HG03060 (cell line): ENCODE measurements at regions not wholly inside any gene's neighbourhood (a gene's known extent, or its start where the extent isn't known, plus 50 kb on each side); places are given as distances from the start of the nearest gene placed in this dataset.
"Not testable (repeated sequence)": the region's sequence is repeated elsewhere in the genome, so short reads cannot be mapped to it uniquely, and the experiment has no call there.

ENCODE experiments used
- ATAC-seq: cut with Tn5 transposase; IDR thresholded peaks from one replicate; pipeline ENCODE4 v1.9.1; 2021; ENCODE audit warnings: low read depth, moderate number of reproducible peaks; ENCODE audit not compliant: unreplicated experiment

GRCh38 chr11:98536023-98536422 lies 484.7 kb upstream of the CNTN5 start:
- ATAC-seq, result no peak

GRCh38 chr11:98538358-98538757 lies 482.4 kb upstream of the CNTN5 start:
- ATAC-seq, result not testable (repeated sequence)

GRCh38 chr11:98545544-98546175 lies 475.1 kb upstream of the CNTN5 start:
- no peak for ATAC-seq

GRCh38 chr11:98549571-98549970 lies 471.2 kb upstream of the CNTN5 start:
- ATAC-seq, result no peak

DNA sequence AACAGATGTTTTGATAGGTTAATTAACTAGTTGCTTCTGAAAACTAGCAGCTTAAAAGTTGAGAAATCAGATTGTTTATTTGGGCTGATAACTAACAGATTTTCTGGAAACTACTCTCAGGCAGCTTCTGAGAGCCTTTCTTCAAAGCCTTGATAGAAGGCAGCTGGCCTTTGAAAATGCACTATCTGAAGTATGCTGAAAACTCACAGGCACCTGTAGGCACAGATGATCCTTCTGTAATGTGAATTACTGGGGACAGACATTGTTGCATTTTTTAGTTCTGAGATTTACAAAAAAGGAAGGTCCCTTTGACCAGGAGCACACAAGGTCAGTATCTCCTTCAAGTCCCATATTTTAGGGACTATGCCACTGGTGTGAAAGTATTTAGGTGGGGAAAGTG lies 460.8 kb upstream of the CNTN5 start:
- ATAC-seq, result no peak

DNA sequence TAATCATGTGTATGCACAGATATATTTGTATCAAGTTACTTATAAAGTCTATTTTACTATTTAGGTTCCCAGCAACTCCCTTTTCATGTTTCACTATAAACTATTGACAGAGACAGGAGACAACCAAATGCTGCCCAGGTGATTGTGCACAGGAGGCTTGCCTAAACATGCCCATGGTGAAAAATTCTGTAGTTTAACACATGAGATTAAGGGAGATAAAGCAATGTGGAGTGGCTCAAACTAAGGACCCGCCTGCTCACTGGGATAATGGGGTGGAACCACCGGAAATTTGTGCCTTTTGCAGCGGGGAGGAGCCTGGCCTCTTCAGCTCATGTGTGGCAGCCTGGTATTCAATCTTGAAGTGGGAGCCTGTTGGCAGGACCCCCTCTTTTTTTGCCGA lies 459.5 kb upstream of the CNTN5 start:
- no peak for ATAC-seq

DNA sequence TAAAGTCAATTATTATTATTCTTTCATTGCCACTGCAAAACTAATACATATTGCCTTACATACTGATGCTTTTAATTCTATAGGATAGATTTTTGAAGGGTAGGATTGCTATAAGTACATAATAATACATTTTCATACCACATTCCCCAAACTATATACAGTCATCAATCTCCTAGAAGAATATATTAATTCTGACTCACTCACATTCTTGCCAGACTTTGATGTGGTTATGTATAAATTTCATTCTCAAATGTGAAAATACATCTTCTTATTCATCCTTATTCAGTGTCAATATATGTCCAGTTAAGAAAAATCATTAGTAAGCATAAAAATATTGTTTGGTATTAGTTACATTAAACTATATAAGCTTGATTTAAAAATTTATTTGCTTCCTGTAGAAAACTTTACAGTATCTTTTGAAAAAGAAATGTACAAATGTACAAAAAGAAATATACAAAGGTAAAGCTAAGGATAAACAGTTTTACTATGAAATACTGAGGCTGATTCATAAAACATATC lies 458.8 kb upstream of the CNTN5 start:
- no peak for ATAC-seq

GRCh38 chr11:98564233-98564632 lies 456.5 kb upstream of the CNTN5 start:
- ATAC-seq, result no peak

DNA sequence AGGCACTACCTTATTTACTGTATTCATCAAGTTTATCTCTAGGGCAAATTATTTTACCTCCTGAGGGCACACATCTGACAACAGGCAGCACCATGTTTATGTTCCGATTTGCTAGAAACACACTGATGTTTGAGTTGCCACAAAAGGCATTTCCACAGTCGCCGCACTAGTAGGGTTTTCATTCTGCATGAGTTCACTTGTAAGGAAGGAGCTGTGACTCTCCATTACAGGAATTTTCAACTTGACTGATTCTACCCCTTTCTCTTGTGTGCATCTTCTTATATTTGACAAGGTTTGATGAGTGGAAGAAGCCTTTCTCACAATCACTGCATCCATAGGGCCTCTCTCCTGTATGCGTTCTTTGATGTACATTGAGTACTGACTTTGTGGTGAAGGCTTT lies 455.9 kb upstream of the CNTN5 start:
- no peak for ATAC-seq

GRCh38 chr11:98565311-98565710 lies 455.4 kb upstream of the CNTN5 start:
- no peak for ATAC-seq

DNA sequence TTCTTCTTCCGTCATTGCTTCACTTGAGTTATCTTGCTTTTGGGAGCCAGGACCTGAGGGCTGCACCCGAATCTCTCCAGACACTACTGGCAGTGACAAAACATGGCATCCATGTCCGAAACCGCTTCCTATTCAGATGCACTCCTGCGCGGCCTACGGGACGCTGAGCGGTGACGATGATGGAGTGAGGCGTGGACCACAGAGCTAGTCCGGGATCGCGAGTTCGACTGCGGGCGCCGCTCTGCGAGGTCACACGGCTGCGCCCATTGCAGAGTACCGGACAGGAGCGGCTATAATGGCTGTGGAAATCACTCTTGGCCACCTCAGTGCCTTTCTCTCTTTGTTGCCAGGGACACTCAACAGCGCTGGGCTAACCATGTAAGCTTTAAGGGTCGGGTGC lies 453.8 kb upstream of the CNTN5 start:
- ATAC-seq, result no peak

GRCh38 chr11:98568013-98568412 lies 452.7 kb upstream of the CNTN5 start:
- no peak for ATAC-seq

DNA sequence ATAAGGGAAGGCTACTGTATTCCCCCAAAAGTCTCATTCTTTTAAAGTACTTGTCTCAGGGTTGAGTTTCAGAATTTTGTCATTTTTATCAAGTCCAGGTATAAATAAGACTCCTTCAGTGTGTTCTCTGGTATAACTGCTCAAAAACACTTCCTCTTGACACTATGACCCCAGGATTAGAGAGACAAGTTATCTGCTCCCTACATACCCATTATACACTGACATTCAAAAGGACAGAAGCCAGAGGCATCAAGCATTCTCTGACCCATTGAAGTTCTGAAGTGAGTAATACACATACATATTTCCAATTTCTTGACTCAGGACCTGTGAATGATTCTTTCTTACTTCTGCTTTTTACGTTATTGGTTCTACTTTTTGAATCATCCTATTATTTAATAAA lies 447.8 kb upstream of the CNTN5 start:
- ATAC-seq, result no peak

- no peak for ATAC-seq
These were observed 432.9 kb upstream of the CNTN5 start for GRCh38 chr11:98587884-98588283.

GRCh38 chr11:98589967-98590366 lies 430.8 kb upstream of the CNTN5 start:
- no peak for ATAC-seq

GRCh38 chr11:98600103-98600502 lies 420.6 kb upstream of the CNTN5 start:
- no peak for ATAC-seq

- ATAC-seq, result no peak
These were observed 419.7 kb upstream of the CNTN5 start for GRCh38 chr11:98600786-98601773.

DNA sequence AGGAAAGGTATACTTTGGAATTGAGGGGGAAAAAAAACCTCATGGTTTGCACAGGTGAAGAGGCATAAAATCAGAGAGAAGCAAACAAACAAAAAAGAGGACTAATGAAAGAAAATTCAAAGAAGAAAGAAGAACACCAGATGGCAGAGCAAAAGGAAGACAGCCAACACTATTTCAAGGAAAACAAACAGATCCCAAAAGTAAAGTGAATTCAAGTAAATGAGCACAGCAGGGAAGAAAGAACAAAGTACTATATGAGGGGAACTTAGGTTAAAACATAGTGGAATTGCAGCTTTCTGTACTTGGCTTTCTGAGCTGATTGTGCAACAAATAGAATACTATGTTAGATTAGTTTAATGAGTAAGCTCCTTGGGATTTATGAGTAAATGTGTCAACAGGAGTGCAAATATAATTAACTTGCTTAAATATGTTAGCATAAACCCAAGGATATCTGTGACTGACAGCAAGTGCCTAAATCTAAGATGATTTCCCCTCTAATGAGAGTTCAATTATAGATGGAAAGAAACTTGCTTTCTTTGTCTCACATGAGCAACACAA lies 404.6 kb upstream of the CNTN5 start:
- no peak for ATAC-seq

- ATAC-seq, result no peak
These were observed 399.0 kb upstream of the CNTN5 start for GRCh38 chr11:98621767-98622166.

DNA sequence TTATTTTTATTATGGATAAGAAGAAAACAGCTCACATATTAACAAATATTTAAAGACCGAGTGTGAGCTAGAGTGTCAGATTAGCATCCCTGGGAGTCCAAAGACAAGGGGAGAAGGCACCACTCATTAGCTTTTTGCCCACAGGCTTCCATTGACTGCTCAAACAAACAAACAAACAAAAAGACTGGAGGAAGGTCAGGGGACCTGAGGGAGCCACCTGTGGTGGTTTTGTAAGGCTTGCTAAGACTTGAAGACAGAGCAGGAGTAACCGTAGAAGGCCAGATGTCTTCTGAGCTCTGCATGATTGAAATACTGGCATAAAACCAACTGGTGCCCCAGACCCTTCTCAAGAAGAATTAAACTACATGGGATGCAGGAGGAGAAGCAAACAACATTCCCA lies 395.2 kb upstream of the CNTN5 start:
- ATAC-seq, result no peak

DNA sequence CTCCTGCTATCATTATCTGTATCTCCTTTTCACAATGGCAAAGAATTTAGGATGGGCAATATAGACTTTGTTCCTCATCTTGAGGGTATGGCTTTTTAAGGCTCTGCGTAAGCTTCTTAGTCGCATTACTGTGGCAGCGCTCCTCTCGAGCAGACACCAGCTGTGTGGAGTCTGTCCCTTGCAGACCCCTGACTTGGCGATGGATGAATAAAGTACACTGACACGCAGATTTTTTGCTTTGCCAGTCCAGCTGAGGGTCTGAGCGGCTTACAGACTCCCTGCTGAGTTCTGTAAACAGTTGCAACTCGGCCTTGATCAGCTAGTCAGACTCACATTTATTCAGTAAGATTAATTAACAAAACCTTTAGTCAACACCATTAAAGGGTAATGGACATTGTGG lies 390.0 kb upstream of the CNTN5 start:
- no peak for ATAC-seq
